Epithelial cell of proximal tubule (primary cell): ENCODE measurements at regions not wholly inside any gene's neighbourhood (a gene's known extent, or its start where the extent isn't known, plus 50 kb on each side); places are given as distances from the start of the nearest gene placed in this dataset.

Source experiments
- DNase-seq: peaks from one replicate; pipeline ENCODE4 v3.0.0-alpha.2; 2011; ENCODE audit warnings: low read depth
- H3K4me3 ChIP-seq: 2 replicates; pipeline ENCODE4 v1.5.1; 2011; ENCODE audit warnings: low read depth, mild to moderate bottlenecking, low read length
- CTCF ChIP-seq: conservative IDR thresholded peaks from 2 replicates; pipeline ENCODE4 v1.5.1; 2012; ENCODE audit warnings: low read depth, mild to moderate bottlenecking, low read length

DNA sequence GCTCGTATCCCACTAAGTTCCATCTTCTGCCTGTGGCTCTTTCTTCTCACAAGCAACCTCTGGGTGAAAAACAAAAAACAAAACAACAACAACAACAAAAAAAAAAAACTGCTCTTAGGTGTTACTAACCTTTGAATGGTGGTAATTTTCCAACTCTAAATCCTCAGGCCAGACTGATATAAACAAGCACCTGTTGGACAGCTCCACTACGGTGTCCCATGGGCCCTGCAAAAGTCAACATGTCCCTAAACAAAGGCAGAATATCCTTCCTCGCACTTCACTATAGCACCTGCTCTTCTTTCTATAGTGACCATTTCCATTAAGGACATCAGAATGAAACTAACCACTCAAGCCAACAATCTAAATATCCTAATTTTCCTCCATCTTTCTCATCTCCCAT lies 54.6 kb upstream of the PARM1 start:
- no peak for DNase-seq
- H3K4me3 ChIP-seq = no peak overlapping the region
- no peak for TF ChIP-seq CTCF

DNA sequence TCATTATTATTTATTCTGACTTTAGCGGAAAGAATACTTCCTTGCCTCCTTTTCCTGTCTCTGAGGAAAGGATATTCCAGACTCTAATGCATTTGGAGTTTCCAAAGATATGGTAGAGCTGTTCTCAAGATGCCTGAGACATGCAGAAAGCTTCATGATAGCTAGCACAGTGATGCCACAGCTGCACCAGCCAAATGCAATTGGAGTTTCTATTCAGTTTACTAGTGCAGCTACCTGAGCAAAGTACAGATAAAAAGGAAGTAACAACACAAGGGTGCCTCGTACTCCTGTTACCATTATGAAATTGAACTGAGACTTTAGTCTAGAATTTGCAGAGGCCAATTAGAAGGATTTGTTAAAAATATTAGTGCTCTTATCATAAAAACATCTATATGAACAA lies 57.5 kb upstream of the PARM1 start:
- no peak overlapping the region for H3K4me3 ChIP-seq
- no peak for DNase-seq
- TF ChIP-seq CTCF = no peak

DNA sequence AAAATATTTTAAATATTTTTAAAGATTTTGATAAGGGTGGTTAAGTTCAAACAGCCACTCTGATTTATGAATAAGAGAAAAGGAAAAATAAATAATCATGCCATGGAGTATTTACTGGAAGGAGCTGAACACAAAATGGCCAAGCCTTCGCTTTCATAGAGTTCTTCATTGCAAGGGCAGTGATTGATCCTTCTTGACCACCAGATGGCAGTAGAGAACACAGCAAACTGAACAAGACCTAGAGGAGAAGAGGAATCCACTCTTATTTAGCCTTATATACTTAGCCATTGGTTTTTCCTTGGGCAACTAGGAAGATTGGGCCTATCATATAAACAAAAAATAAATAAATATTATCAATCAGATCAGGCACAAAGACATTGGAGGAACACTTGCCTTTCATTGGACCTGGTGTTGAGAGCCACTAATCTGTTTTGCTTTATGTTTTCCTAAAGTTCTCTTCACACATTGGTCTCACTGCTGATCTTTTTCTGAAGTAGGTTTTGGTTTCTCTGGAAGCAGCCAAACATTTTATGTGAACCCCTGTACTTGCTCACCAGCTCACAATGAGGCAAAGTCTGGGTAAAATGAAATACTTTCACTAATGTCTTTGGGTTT lies 58.1 kb upstream of the PARM1 start:
- peak; percentile 33 for DNase-seq

DNA sequence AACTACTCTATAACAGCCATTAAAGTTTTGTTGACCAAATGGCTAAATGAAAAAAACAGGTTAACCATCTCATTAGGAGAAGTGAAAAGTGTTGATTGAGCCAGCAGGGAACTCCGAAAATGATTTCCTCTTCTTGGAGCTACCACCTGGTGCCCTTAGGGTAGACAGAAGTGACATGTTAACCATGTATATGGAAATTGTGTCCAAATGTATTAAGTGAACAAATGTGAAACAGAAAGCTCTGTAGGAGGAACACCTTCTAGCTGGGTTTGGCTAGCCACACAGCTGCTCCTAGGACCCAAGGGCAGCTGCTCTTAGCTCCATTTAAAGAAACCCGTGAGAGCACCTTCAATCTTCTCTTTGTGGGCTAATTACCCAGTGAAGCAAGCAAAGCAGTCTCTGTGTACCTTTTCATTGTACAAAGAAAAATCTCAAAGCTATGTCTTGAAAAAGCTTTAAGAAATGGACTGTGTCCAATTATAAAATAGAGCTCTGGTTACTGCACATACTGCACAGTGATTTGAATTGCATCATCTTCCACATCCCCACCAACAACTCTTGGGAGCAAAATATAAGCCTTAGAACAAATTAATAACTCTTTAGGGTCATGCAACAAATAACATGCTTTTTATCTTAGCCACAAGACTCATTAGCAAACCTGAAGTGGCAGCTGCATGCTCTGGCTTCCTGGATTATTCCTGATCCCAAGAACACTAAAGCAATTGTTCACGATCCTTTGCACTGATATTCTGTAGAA lies 59.2 kb upstream of the PARM1 start:
- no peak overlapping the region for H3K4me3 ChIP-seq
- no peak for TF ChIP-seq CTCF
- no peak for DNase-seq

More for the DNA sequence above, 58.1 kb upstream of the PARM1 start:
- no peak overlapping the region for H3K4me3 ChIP-seq
- TF ChIP-seq CTCF = peak; percentile 99

- DNase-seq = no peak
- TF ChIP-seq CTCF = no peak
- H3K4me3 ChIP-seq = no peak overlapping the region
These were observed 64.7 kb upstream of the BTC start for GRCh38 chr4:74858921-74859562.

- DNase-seq = no peak
- TF ChIP-seq CTCF = no peak
These were observed 61.6 kb upstream of the BTC start for GRCh38 chr4:74855879-74856278.

More at GRCh38 chr4:74855879-74856278, 61.6 kb upstream of the BTC start:
- H3K4me3 ChIP-seq = no peak overlapping the region
